Fibroblast of the aortic adventitia (primary cell): ENCODE measurements at regions not wholly inside any gene's neighbourhood (a gene's known extent, or its start where the extent isn't known, plus 50 kb on each side); places are given as distances from the start of the nearest gene placed in this dataset.

Experiments used
- DNase-seq: peaks from one replicate; pipeline ENCODE4 v3.0.0-alpha.2; 2010; ENCODE audit warnings: low read depth
- H3K4me3 ChIP-seq: 2 replicates; pipeline ENCODE4 v1.5.1; 2011; ENCODE audit warnings: low read depth, mild to moderate bottlenecking, control low read depth, low read length, moderate library complexity
- TF ChIP-seq, protein P1 (sequence below): IDR thresholded peaks from 2 replicates; pipeline ENCODE4 v1.5.1; 2011; ENCODE audit warnings: mild to moderate bottlenecking, low read length, control low read depth, inconsistent platforms; ENCODE audit not compliant: insufficient read depth

DNA sequence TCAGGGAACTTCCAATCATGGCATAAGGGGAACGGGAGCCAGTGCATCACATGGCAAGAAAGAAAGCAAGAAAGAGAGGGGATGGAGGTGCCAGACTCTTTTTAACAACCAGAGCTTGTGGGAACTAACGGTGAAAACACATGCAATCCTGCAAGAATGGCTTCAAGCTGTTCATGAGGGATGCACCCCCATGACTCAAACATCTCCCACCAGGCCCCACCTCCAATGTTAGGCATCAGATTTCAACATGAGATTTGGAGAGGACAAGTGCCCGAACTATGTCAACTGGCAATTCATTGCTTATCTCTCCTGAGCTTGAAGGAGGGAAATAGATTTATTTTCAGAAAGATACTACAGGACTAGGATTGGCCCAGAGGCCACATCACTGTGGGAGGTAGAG, 270.0 kb downstream of the SLC4A3 start:
- no peak for DNase-seq
- no peak overlapping the region for H3K4me3 ChIP-seq
- TF ChIP-seq, protein P1, sequence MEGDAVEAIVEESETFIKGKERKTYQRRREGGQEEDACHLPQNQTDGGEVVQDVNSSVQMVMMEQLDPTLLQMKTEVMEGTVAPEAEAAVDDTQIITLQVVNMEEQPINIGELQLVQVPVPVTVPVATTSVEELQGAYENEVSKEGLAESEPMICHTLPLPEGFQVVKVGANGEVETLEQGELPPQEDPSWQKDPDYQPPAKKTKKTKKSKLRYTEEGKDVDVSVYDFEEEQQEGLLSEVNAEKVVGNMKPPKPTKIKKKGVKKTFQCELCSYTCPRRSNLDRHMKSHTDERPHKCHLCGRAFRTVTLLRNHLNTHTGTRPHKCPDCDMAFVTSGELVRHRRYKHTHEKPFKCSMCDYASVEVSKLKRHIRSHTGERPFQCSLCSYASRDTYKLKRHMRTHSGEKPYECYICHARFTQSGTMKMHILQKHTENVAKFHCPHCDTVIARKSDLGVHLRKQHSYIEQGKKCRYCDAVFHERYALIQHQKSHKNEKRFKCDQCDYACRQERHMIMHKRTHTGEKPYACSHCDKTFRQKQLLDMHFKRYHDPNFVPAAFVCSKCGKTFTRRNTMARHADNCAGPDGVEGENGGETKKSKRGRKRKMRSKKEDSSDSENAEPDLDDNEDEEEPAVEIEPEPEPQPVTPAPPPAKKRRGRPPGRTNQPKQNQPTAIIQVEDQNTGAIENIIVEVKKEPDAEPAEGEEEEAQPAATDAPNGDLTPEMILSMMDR: no peak

DNA sequence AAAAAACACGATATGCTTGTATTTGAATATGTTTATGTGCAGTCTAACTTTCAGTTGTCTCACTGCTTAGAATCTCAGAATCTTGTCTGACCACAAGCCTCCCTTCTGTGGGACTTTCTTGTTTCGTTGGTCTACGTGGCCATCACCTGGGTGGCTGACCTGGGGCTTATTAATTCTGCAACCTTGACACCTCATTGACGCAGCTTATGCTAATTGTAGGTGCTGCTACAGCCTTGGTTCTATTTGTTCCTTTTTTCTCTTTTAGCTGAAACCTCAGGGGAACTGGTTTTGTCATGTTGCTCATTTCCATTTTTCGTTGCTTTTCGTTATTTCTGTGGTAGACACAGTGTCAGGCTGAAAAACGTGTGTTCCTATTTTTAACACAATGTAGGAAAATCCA, 273.7 kb downstream of the SLC4A3 start:
- DNase-seq: no peak
- H3K4me3 ChIP-seq: no peak overlapping the region
- TF ChIP-seq, protein P1: no peak

DNA sequence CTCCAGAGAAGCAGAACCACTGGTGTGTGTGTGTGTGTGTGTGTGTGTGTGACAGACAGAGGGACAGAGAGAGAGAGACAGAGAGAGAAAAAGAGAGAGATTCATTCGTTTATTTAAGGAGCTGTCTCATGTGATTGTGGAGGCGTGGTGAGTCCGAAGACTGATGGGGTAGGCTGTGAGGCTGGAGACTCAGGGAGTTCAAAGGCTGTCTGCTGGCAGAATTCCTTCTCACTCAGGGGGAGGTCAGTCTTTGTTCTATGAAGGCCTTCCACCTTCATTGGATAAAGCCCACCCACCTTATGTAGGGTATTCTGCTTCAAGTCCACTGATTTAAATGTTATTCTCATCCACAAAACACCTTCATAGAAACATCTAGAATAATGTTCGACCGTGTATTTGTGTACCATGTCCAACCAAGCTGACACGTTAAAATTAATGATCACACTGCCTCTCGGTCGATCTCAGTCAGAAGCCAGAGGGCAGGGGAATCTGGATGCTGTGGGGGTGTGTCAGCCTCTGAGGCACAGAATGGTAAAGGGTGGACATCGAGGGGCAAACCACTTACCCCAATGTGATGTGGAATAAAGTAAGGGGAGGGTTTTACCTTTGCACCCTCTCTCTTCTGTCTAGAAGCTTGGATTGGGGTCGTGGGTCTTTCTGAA, 275.6 kb downstream of the SLC4A3 start:
- TF ChIP-seq, protein P1: no peak
- no peak for DNase-seq
- H3K4me3 ChIP-seq: no peak overlapping the region

DNA sequence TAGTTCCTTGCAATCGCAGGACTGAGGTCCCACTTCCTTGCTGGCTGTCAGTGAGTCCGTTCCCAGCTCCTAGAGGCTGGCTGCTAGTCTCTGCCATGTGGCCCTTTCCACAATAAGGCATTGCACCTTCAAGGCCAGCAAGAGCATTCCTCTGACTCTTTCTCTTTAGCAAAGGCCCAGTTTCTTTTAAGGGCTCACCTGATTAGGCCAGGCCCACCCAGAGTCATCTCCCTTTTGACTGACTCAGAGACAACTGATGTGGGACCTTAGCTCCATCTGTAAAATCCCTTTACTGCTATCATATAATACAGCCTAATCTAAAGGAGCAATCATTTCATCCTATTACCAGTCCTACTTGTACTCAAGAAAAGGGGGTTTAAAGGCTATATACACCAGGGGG, 278.2 kb downstream of the SLC4A3 start:
- no peak overlapping the region for H3K4me3 ChIP-seq
- DNase-seq: no peak
- TF ChIP-seq, protein P1: no peak

DNA sequence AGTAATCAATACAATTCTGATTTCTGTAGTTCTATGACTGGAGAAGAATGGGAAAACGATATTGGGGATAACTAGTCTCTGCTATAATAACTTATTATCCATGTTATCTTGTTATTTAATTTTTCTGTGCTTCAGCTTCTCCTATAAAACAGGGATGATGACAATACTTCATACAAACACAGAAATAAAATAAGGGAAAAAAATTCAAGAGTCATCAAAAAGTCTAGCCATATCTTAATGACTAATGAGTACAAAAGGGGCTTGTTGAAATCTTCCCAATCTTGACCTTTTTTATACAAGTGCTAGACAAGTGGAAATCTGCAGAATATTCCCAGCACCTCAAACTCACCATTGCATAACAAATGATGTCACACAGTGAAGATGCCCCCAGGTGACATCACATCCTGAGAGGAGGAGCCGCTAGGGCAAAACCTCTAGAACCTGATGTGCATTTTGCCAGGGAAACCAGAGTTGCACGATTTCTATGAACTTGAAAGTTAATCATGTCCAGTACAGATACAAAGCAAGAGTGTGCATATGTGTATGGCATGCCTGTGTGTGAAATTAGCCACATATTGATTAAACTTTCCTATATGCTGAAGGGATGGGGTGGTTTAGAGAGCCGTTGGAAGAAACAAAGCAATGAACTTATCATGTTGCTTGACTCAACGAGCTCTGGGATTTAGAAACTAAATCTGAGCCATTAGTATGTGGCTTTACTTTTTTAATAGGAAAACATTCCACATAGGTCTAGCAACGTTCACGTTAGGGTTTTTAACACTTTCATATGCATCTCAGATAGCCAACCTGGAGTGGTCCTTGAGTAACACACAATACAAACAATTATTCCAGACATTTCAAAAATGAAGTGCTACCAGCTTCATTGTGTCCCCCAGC, 278.9 kb downstream of the SLC4A3 start:
- H3K4me3 ChIP-seq: no peak overlapping the region
- no peak for DNase-seq
- TF ChIP-seq, protein P1: no peak

DNA sequence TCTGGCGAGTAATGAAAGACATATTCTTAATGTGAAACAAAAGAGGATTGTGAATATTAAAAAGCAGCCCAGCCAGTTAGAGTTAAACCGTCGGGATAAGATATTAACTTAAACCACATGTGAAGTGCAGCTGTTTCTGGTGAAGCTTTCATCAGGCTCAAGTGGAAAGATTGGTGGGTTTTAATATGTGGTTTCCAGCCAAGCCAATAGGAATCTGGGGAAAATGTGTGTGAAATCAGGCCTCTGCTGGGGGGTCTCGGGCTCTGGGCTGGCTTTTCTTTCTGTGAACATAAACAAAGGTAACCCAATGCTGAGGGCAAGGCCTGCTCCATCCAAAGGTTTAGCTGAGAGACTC, 279.6 kb downstream of the SLC4A3 start:
- no peak overlapping the region for H3K4me3 ChIP-seq
- TF ChIP-seq, protein P1: no peak
- DNase-seq: no peak
